ENCODE measurements at regions not wholly inside any gene's neighbourhood (a gene's known extent, or its start where the extent isn't known, plus 50 kb on each side); places are given as distances from the start of the nearest gene placed in this dataset.

DNA sequence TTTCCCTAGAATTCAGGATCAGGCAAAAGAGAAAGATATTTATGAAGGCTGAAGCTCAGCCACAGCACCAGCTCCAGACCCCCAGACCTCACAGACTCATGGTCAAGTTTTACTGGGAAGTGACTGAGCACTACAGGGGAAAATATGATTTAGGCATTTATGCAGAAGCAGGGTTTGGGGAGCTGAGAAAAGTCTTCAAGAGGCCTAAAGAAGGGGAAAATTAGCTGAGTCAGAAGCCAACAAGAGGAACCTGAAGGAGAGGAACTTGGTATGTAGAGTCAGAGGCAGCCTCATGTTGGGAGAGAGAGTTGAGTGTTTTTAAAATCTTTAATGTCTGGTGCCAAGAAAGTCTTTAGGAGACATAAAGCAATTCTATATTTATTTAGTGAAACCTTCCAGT lies 63.0 kb downstream of the FOS start:
- TF ChIP-seq, protein P1, sequence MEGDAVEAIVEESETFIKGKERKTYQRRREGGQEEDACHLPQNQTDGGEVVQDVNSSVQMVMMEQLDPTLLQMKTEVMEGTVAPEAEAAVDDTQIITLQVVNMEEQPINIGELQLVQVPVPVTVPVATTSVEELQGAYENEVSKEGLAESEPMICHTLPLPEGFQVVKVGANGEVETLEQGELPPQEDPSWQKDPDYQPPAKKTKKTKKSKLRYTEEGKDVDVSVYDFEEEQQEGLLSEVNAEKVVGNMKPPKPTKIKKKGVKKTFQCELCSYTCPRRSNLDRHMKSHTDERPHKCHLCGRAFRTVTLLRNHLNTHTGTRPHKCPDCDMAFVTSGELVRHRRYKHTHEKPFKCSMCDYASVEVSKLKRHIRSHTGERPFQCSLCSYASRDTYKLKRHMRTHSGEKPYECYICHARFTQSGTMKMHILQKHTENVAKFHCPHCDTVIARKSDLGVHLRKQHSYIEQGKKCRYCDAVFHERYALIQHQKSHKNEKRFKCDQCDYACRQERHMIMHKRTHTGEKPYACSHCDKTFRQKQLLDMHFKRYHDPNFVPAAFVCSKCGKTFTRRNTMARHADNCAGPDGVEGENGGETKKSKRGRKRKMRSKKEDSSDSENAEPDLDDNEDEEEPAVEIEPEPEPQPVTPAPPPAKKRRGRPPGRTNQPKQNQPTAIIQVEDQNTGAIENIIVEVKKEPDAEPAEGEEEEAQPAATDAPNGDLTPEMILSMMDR (conservative IDR thresholded peaks at IDR 0.05): no peak
- no peak for TF ChIP-seq EZH2 (IDR thresholded peaks at IDR 0.05; ENCODE audit: low read depth)
